ENCODE measurements at regions not wholly inside any gene's neighbourhood (a gene's known extent, or its start where the extent isn't known, plus 50 kb on each side); places are given as distances from the start of the nearest gene placed in this dataset.

DNA sequence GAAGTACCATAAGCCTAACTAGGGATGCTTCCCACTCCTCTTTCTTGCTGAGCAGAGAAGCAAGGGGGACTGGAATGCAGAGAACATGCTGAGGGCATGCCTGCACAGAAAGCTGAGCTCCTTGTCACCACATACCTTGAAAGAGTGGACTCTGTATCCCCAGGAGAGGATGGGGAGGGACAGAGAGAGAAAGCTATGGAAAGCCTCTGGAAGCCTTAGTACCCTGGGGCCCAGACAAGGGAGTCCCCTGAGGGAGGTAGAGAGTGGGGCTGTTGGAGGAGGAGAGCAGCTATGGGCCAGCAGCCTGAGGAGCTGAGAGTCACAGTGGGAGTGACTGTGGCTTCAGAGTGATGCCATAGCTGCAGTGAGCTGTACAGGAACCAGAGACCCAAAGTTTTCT is 77.9 kb downstream of the RTL9 start:
- intact Hi-C loops (cut with micrococcal nuclease; ENCODE audit: unreplicated experiment) (no loop called here), in situ Hi-C loops (cut with HindIII; ENCODE audit: low pct_unique_long_range_greater_than_20kb, low sequenced_read_pairs) (no loop called here)
- Histone ChIP-seq H3K4me1 (ENCODE audit: control insufficient read depth, insufficient read depth, low read length) (no peaks in the 10 kb centered on the region), H3K36me3 (ENCODE audit: control insufficient read depth, insufficient read depth, low read length) (no peaks in the 10 kb centered on the region), H3K9me3 (ENCODE audit: control insufficient read depth, insufficient read depth, low read depth, low read length) (no peaks in the 10 kb centered on the region), H3K27ac (ENCODE audit: low read length) (no peak overlapping the region), H3K4me3 (ENCODE audit: low read depth in 2 of 2, low read length in 2 of 2) (no peak overlapping the region), H3K27me3 (ENCODE audit: control insufficient read depth, insufficient read depth, low read length) (peaks cover 10% of the 10 kb centered on the region)
- ATAC-seq (no peak), DNase-seq (ENCODE audit: low read depth, low spot score) (no peak)
- POLR2A ChIA-PET = no interaction called here
- no peak for TF ChIP-seq SIN3A (IDR thresholded peaks at IDR 0.05; ENCODE audit: borderline replicate concordance, insufficient read depth, low read depth, low read length)
- no peak for TF ChIP-seq TCF7L2 (IDR thresholded peaks at IDR 0.05; ENCODE audit: low read depth, low read length)
- TF ChIP-seq, protein P1, sequence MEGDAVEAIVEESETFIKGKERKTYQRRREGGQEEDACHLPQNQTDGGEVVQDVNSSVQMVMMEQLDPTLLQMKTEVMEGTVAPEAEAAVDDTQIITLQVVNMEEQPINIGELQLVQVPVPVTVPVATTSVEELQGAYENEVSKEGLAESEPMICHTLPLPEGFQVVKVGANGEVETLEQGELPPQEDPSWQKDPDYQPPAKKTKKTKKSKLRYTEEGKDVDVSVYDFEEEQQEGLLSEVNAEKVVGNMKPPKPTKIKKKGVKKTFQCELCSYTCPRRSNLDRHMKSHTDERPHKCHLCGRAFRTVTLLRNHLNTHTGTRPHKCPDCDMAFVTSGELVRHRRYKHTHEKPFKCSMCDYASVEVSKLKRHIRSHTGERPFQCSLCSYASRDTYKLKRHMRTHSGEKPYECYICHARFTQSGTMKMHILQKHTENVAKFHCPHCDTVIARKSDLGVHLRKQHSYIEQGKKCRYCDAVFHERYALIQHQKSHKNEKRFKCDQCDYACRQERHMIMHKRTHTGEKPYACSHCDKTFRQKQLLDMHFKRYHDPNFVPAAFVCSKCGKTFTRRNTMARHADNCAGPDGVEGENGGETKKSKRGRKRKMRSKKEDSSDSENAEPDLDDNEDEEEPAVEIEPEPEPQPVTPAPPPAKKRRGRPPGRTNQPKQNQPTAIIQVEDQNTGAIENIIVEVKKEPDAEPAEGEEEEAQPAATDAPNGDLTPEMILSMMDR (IDR thresholded peaks at IDR 0.05) = no peak
- no peak for TF ChIP-seq POLR2AphosphoS5 (IDR thresholded peaks at IDR 0.05; ENCODE audit: low read depth, low read length)
- TF ChIP-seq, protein P2, sequence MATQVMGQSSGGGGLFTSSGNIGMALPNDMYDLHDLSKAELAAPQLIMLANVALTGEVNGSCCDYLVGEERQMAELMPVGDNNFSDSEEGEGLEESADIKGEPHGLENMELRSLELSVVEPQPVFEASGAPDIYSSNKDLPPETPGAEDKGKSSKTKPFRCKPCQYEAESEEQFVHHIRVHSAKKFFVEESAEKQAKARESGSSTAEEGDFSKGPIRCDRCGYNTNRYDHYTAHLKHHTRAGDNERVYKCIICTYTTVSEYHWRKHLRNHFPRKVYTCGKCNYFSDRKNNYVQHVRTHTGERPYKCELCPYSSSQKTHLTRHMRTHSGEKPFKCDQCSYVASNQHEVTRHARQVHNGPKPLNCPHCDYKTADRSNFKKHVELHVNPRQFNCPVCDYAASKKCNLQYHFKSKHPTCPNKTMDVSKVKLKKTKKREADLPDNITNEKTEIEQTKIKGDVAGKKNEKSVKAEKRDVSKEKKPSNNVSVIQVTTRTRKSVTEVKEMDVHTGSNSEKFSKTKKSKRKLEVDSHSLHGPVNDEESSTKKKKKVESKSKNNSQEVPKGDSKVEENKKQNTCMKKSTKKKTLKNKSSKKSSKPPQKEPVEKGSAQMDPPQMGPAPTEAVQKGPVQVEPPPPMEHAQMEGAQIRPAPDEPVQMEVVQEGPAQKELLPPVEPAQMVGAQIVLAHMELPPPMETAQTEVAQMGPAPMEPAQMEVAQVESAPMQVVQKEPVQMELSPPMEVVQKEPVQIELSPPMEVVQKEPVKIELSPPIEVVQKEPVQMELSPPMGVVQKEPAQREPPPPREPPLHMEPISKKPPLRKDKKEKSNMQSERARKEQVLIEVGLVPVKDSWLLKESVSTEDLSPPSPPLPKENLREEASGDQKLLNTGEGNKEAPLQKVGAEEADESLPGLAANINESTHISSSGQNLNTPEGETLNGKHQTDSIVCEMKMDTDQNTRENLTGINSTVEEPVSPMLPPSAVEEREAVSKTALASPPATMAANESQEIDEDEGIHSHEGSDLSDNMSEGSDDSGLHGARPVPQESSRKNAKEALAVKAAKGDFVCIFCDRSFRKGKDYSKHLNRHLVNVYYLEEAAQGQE (IDR thresholded peaks at IDR 0.05; ENCODE audit: insufficient read depth in 1 of 2, low read depth in 2 of 2, low read length in 1 of 2) = no peak
- CTCF ChIA-PET = no interaction called here
- BruUV-seq (replicated peaks) = no TSS peak

DNA sequence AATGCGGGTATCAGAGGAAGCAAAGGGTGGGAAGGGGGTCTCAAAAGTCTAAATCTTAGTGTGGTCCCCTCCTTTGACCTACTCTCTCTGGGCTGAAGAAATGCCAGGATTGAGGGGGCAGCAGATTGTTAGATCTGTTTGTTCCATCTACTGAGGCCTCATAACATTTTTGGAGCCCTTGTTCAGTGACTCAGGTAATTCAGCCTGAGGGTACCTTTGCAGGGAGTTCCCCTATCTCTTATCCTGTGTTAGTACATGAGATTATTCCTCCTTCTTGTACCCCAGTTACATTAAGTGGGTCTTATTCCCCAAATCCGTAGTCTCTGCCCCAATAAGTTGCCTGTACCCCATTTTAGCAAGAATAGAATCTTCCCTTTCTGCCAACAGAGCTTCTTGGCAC is 79.0 kb downstream of the RTL9 start:
- ATAC-seq = no peak
- H3K4me3 ChIP-seq (ENCODE audit: low read depth in 2 of 2, low read length in 2 of 2) = no peak overlapping the region
- H3K27ac ChIP-seq (ENCODE audit: low read length) = no peak overlapping the region
- intact Hi-C loops (cut with micrococcal nuclease; ENCODE audit: unreplicated experiment) (no loop called here), in situ Hi-C loops (cut with HindIII; ENCODE audit: low pct_unique_long_range_greater_than_20kb, low sequenced_read_pairs) (no loop called here)
- no peaks in the 10 kb centered on the region for H3K4me1 ChIP-seq (ENCODE audit: control insufficient read depth, insufficient read depth, low read length)
- no peak for DNase-seq (ENCODE audit: low read depth, low spot score)
- POLR2A ChIA-PET = no interaction called here
- no peaks in the 10 kb centered on the region; the same call in 1 of the 2 replicates for H3K36me3 ChIP-seq (ENCODE audit: control insufficient read depth, insufficient read depth, low read length)
- TF ChIP-seq SIN3A (IDR thresholded peaks at IDR 0.05; ENCODE audit: borderline replicate concordance, insufficient read depth, low read depth, low read length) = no peak
- TF ChIP-seq, protein P1 (IDR thresholded peaks at IDR 0.05) = no peak
- no peak for TF ChIP-seq POLR2AphosphoS5 (IDR thresholded peaks at IDR 0.05; ENCODE audit: low read depth, low read length)
- TF ChIP-seq, protein P2 (IDR thresholded peaks at IDR 0.05; ENCODE audit: insufficient read depth in 1 of 2, low read depth in 2 of 2, low read length in 1 of 2) = no peak
- TF ChIP-seq TCF7L2 (IDR thresholded peaks at IDR 0.05; ENCODE audit: low read depth, low read length) = no peak
- no TSS peak for BruUV-seq (replicated peaks)
- CTCF ChIA-PET = no interaction called here
- peaks cover 15% of the 10 kb centered on the region for H3K27me3 ChIP-seq (ENCODE audit: control insufficient read depth, insufficient read depth, low read length)
- H3K9me3 ChIP-seq (ENCODE audit: control insufficient read depth, insufficient read depth, low read depth, low read length) = no peaks in the 10 kb centered on the region

Measured in Panc1 (cell line).